ENCODE measurements at regions not wholly inside any gene's neighbourhood (a gene's known extent, or its start where the extent isn't known, plus 50 kb on each side); places are given as distances from the start of the nearest gene placed in this dataset.

DNA sequence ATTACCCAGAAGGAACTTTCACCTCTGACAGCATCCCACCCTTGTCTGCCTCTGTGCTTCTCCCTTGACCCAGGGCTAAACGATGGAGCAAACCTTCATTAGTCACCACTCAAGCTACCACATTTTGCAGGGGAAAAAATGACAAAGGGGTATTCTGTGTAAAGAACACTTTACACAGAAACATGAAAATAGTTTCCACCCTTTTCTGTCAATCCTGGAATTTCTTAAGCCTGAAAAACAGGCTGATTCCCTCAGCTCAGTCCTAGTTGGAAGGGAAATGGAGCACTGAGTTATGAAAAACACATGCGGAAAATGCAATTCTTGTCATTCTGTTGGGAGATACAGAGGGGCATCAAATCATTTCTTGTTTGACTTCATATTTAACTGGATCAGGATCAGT, 175.0 kb upstream of the HNRNPA3 start:
- DNase-seq (ENCODE audit: insufficient read length, low spot score): no peak
- no peak for FAIRE-seq
- no peak for TF ChIP-seq PAX5 (IDR thresholded peaks at IDR 0.05; ENCODE audit: insufficient read depth, low read length, severe bottlenecking)
- TF ChIP-seq POLR2A (IDR thresholded peaks at IDR 0.05; ENCODE audit: low read depth, low read length): no peak
- TF ChIP-seq SPI1 (IDR thresholded peaks at IDR 0.05; ENCODE audit: low read depth, low read length): no peak
- TF ChIP-seq POLR2AphosphoS5 (IDR thresholded peaks at IDR 0.05; ENCODE audit: low read depth, low read length): no peak
- no peak for TF ChIP-seq POU2F2 (IDR thresholded peaks at IDR 0.05; ENCODE audit: low read depth, low read length)
- no peak for TF ChIP-seq TAF1 (IDR thresholded peaks at IDR 0.05; ENCODE audit: low read depth, low read length)

DNA sequence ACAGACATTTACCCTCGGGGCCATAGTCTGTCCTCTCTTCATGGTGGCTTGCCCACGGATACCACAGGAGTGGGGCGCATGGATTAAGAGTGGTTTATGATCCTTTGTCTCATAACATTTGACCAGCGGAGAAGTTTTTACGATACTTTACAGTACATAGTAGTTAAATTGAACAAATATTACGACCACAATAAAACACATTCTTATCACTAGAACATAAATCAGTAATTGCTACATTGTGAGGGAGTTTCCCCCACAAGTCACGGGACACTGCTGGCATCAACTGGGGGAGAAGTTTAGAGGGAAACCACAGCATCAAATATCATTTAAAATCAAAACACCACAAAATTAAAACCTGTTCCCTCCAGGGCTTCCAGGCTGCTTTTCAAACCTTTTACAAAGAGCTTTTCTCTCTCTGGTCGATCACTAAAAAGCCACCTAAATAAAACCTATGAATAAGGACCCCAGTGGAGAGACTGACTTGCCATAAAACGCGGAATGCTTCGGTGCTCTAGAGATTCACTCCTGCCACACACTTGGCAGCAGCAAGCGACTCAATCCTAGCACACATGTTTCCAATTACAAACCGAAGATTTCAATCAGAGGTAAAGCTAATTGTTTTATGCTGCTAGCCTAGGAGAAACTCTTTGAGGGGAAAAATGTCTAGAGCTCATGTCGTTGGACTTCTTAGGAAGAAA, 173.7 kb upstream of the HNRNPA3 start:
- FAIRE-seq (no peak), DNase-seq (ENCODE audit: insufficient read length, low spot score) (no peak)
- TF ChIP-seq POU2F2 (IDR thresholded peaks at IDR 0.05; ENCODE audit: low read depth, low read length) (no peak), TAF1 (IDR thresholded peaks at IDR 0.05; ENCODE audit: low read depth, low read length) (no peak), SPI1 (IDR thresholded peaks at IDR 0.05; ENCODE audit: low read depth, low read length) (no peak), PAX5 (IDR thresholded peaks at IDR 0.05; ENCODE audit: insufficient read depth, low read length, severe bottlenecking) (no peak), POLR2AphosphoS5 (IDR thresholded peaks at IDR 0.05; ENCODE audit: low read depth, low read length) (no peak), POLR2A (IDR thresholded peaks at IDR 0.05; ENCODE audit: low read depth, low read length) (no peak)

DNA sequence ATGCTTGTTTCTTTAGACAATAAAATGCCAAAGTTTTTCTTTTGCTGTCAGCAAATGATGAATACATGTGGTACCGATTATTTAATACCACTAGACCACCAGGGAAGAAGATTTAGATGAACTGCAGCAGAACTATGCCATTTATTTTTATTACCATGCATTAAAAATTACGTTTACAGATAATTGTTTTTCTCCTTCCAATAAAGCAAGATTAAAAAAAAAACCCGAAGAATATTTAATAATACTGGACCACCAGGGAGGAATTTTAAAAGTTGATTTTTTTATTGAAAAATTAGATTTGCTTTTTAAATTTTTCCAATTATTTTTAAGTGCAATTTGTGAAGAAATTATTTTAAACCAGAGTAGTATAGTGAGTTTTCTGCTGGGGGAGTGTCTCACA, 170.3 kb upstream of the HNRNPA3 start:
- FAIRE-seq (no peak), DNase-seq (ENCODE audit: insufficient read length, low spot score) (no peak)
- TF ChIP-seq POU2F2 (IDR thresholded peaks at IDR 0.05; ENCODE audit: low read depth, low read length): no peak
- no peak for TF ChIP-seq POLR2A (IDR thresholded peaks at IDR 0.05; ENCODE audit: low read depth, low read length)
- no peak for TF ChIP-seq SPI1 (IDR thresholded peaks at IDR 0.05; ENCODE audit: low read depth, low read length)
- TF ChIP-seq POLR2AphosphoS5 (IDR thresholded peaks at IDR 0.05; ENCODE audit: low read depth, low read length): no peak
- no peak for TF ChIP-seq PAX5 (IDR thresholded peaks at IDR 0.05; ENCODE audit: insufficient read depth, low read length, severe bottlenecking)

GRCh38 chr2:177044671-177045070, 167.9 kb upstream of the HNRNPA3 start:
- TF ChIP-seq SPI1 (IDR thresholded peaks at IDR 0.05; ENCODE audit: low read depth, low read length): no peak
- no peak for TF ChIP-seq TAF1 (IDR thresholded peaks at IDR 0.05; ENCODE audit: low read depth, low read length)
- no peak for TF ChIP-seq POLR2A (IDR thresholded peaks at IDR 0.05; ENCODE audit: low read depth, low read length)
- TF ChIP-seq PAX5 (IDR thresholded peaks at IDR 0.05; ENCODE audit: insufficient read depth, low read length, severe bottlenecking): no peak
- TF ChIP-seq POU2F2 (IDR thresholded peaks at IDR 0.05; ENCODE audit: low read depth, low read length): no peak
- no peak for TF ChIP-seq POLR2AphosphoS5 (IDR thresholded peaks at IDR 0.05; ENCODE audit: low read depth, low read length)
- no peak for FAIRE-seq
- DNase-seq (ENCODE audit: insufficient read length, low spot score): no peak

- DNase-seq (ENCODE audit: insufficient read length, low spot score) (no peak), FAIRE-seq (no peak)
- TF ChIP-seq PAX5 (IDR thresholded peaks at IDR 0.05; ENCODE audit: insufficient read depth, low read length, severe bottlenecking): no peak
- TF ChIP-seq POLR2AphosphoS5 (IDR thresholded peaks at IDR 0.05; ENCODE audit: low read depth, low read length): no peak
- TF ChIP-seq TAF1 (IDR thresholded peaks at IDR 0.05; ENCODE audit: low read depth, low read length): no peak
- TF ChIP-seq POLR2A (IDR thresholded peaks at IDR 0.05; ENCODE audit: low read depth, low read length): no peak
- TF ChIP-seq SPI1 (IDR thresholded peaks at IDR 0.05; ENCODE audit: low read depth, low read length): no peak
- TF ChIP-seq POU2F2 (IDR thresholded peaks at IDR 0.05; ENCODE audit: low read depth, low read length): no peak
These were observed 163.6 kb upstream of the HNRNPA3 start for GRCh38 chr2:177048981-177049380.

- FAIRE-seq (no peak), DNase-seq (ENCODE audit: insufficient read length, low spot score) (no peak)
- no peak for TF ChIP-seq TAF1 (IDR thresholded peaks at IDR 0.05; ENCODE audit: low read depth, low read length)
- TF ChIP-seq POLR2A (IDR thresholded peaks at IDR 0.05; ENCODE audit: low read depth, low read length): no peak
- TF ChIP-seq POU2F2 (IDR thresholded peaks at IDR 0.05; ENCODE audit: low read depth, low read length): no peak
- no peak for TF ChIP-seq POLR2AphosphoS5 (IDR thresholded peaks at IDR 0.05; ENCODE audit: low read depth, low read length)
- TF ChIP-seq SPI1 (IDR thresholded peaks at IDR 0.05; ENCODE audit: low read depth, low read length): no peak
- TF ChIP-seq PAX5 (IDR thresholded peaks at IDR 0.05; ENCODE audit: insufficient read depth, low read length, severe bottlenecking): no peak
These were observed 161.3 kb upstream of the HNRNPA3 start for GRCh38 chr2:177051278-177051677.

DNA sequence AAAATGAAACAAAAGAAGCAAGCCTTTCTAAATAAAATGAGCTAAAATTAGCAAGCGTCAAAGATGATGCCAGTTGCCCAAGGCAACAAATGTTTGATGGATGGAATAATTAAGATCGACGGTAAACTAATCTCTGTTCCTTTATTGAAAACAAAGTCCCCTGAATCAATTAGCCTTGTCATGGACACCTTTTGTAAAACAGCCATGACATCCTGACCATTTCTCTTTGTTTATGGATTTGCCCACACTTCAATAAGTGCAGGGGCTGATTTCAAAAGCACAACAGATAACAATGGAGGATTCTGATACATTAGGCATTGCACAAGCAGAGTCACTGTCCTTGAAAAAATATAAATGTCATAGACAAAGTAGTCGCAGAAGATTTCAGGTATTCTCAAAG, 160.1 kb upstream of the HNRNPA3 start:
- no peak for FAIRE-seq
- no peak for DNase-seq (ENCODE audit: insufficient read length, low spot score)
- TF ChIP-seq POLR2A (IDR thresholded peaks at IDR 0.05; ENCODE audit: low read depth, low read length) (no peak), POLR2AphosphoS5 (IDR thresholded peaks at IDR 0.05; ENCODE audit: low read depth, low read length) (no peak), SPI1 (IDR thresholded peaks at IDR 0.05; ENCODE audit: low read depth, low read length) (no peak), PAX5 (IDR thresholded peaks at IDR 0.05; ENCODE audit: insufficient read depth, low read length, severe bottlenecking) (no peak), TAF1 (IDR thresholded peaks at IDR 0.05; ENCODE audit: low read depth, low read length) (no peak), POU2F2 (IDR thresholded peaks at IDR 0.05; ENCODE audit: low read depth, low read length) (no peak)

DNA sequence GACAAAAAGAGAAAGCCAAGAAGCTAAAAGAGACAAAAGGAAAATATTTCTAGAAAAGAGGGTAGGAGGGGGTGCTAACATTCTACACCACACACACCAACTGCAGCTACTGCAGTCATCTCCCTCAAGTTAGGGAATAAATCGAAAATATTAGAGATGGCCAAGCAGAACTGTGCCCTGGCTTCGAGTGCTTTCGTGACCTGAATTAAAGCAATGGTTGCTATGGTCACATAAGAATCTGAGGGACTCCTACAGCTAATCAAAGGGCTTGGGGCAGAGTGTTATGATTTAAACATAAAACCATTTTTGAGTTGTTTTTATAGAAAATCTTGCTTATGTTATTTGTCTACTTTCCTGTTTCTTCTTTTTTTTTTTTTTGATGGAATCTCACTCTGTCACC, 159.6 kb upstream of the HNRNPA3 start:
- TF ChIP-seq SPI1 (IDR thresholded peaks at IDR 0.05; ENCODE audit: low read depth, low read length) (no peak), PAX5 (IDR thresholded peaks at IDR 0.05; ENCODE audit: insufficient read depth, low read length, severe bottlenecking) (no peak), POLR2A (IDR thresholded peaks at IDR 0.05; ENCODE audit: low read depth, low read length) (no peak), TAF1 (IDR thresholded peaks at IDR 0.05; ENCODE audit: low read depth, low read length) (no peak), POLR2AphosphoS5 (IDR thresholded peaks at IDR 0.05; ENCODE audit: low read depth, low read length) (no peak), POU2F2 (IDR thresholded peaks at IDR 0.05; ENCODE audit: low read depth, low read length) (no peak)
- no peak for DNase-seq (ENCODE audit: insufficient read length, low spot score)
- no peak for FAIRE-seq

DNA sequence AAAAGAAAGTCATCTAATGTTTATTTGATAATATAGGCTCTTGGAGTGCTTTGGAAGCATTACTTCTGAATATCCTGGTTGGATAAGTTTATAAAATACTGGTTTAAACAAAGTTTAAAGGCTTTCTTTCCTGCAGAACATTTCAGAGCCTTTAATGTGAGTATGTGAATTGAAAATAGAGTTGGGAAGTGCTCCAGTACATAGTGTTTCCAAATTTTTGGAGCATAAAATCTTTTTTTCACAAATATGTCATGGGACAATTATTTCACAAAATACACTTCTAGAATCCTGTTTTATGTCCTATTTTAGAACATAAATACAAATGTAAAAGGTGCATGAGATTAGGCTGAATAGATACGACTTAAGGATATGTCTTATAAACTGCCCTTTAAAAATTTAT, 158.9 kb upstream of the HNRNPA3 start:
- FAIRE-seq: no peak

More for the DNA sequence above, 158.9 kb upstream of the HNRNPA3 start:
- DNase-seq (ENCODE audit: insufficient read length, low spot score): no peak
- TF ChIP-seq PAX5 (IDR thresholded peaks at IDR 0.05; ENCODE audit: insufficient read depth, low read length, severe bottlenecking): no peak
- TF ChIP-seq TAF1 (IDR thresholded peaks at IDR 0.05; ENCODE audit: low read depth, low read length): no peak
- TF ChIP-seq POLR2A (IDR thresholded peaks at IDR 0.05; ENCODE audit: low read depth, low read length): no peak
- no peak for TF ChIP-seq POU2F2 (IDR thresholded peaks at IDR 0.05; ENCODE audit: low read depth, low read length)
- no peak for TF ChIP-seq POLR2AphosphoS5 (IDR thresholded peaks at IDR 0.05; ENCODE audit: low read depth, low read length)
- TF ChIP-seq SPI1 (IDR thresholded peaks at IDR 0.05; ENCODE audit: low read depth, low read length): no peak

Measured in GM12891 (cell line).